ENCODE measurements at regions not wholly inside any gene's neighbourhood (a gene's known extent, or its start where the extent isn't known, plus 50 kb on each side); places are given as distances from the start of the nearest gene placed in this dataset.
"Not testable (repeated sequence)": the region's sequence is repeated elsewhere in the genome, so short reads cannot be mapped to it uniquely, and the experiment has no call there.

GRCh38 chr4:17436047-17436749, 75.7 kb downstream of the QDPR start:
- H3K4me3 Mint-ChIP-seq; H3K27ac Mint-ChIP-seq; H3K27me3 Mint-ChIP-seq; H3K36me3 Mint-ChIP-seq (ENCODE audit: low read depth); H3K4me1 Mint-ChIP-seq (ENCODE audit: low read depth); H3K9me3 Mint-ChIP-seq: not testable (repeated sequence)

DNA sequence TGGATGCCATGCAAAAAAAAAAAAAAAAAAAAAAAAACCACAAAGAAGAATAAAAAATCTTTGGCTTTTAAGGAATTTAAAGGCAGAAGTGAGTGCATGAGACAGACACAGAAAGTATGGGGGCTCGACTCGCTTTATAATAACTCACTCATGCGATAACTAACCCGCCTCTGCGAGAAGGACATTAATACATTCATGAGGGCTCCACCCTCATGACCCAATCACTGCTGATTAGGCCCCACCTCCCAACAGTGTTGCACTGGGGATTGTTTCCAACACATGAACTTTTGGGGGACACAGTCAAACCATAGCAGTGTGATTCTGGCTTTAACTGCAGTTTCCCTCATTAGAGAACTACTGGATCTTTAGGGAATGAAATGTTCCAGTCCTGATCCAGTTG, 78.1 kb downstream of the QDPR start:
- Mint-ChIP-seq H3K36me3 (ENCODE audit: low read depth) (no peaks in the 10 kb centered on the region), H3K27me3 (no peaks in the 10 kb centered on the region), H3K4me3 (no peak overlapping the region), H3K27ac (no peak overlapping the region), H3K4me1 (ENCODE audit: low read depth) (no peaks in the 10 kb centered on the region), H3K9me3 (peaks cover 3% of the 10 kb centered on the region)

GRCh38 chr4:17427991-17428390, 83.9 kb downstream of the QDPR start:
- no peak overlapping the region for H3K27ac Mint-ChIP-seq

DNA sequence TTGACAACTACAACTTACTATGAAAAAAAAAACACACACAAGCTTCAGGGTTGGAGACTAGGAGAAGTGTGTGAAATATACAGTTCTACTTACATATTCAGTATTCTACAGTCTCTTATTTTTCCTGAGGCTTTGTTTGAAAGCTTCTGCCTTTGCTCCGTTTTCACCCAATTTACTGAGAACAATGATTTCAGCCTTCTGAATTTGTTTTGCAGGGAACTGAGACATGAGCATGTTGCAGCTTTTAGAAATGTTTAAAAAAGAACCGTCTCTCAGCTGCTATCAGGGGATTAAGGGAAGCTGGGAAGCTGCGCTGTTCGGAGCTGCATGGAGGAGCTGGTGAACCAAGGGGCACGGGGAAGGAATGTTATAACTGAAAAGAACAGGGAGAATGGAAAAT, 85.7 kb downstream of the QDPR start:
- no peak overlapping the region for H3K27ac Mint-ChIP-seq
- no peaks in the 10 kb centered on the region for H3K9me3 Mint-ChIP-seq
- H3K27me3 Mint-ChIP-seq = peaks cover 3% of the 10 kb centered on the region
- no peak overlapping the region for H3K4me3 Mint-ChIP-seq
- no peaks in the 10 kb centered on the region for H3K4me1 Mint-ChIP-seq (ENCODE audit: low read depth)
- H3K36me3 Mint-ChIP-seq (ENCODE audit: low read depth) = no peaks in the 10 kb centered on the region

More at GRCh38 chr4:17427991-17428390, 83.9 kb downstream of the QDPR start:
- H3K9me3 Mint-ChIP-seq = no peaks in the 10 kb centered on the region
- peaks cover 3% of the 10 kb centered on the region for H3K27me3 Mint-ChIP-seq
- H3K4me1 Mint-ChIP-seq (ENCODE audit: low read depth) = no peaks in the 10 kb centered on the region
- H3K4me3 Mint-ChIP-seq = no peak overlapping the region
- no peaks in the 10 kb centered on the region for H3K36me3 Mint-ChIP-seq (ENCODE audit: low read depth)

DNA sequence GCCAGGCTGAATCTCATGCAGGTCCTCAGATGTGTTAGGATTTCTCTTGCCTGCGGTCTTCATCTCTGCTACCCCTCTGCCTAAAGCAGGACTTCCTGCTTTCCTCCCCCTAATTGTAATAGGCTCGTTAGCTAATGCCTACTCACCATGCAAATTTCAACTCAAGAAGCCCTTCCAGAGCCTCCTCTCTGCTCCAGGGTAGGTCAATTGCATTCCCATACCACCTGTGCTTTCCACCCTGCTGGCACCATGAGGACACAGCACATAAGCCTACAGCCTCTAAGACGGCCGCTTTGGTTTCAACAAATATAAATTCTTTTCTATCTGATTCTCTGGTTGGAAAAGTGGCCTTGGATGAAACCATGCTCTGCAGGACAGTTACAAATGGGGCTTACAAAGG, 93.9 kb downstream of the QDPR start:
- Mint-ChIP-seq H3K4me3 (no peak overlapping the region), H3K4me1 (ENCODE audit: low read depth) (no peaks in the 10 kb centered on the region), H3K27ac (no peak overlapping the region), H3K27me3 (peaks cover 11% of the 10 kb centered on the region), H3K36me3 (ENCODE audit: low read depth) (no peaks in the 10 kb centered on the region), H3K9me3 (peaks cover 15% of the 10 kb centered on the region)

- H3K4me1 Mint-ChIP-seq (ENCODE audit: low read depth) = no peaks in the 10 kb centered on the region
- peaks cover 11% of the 10 kb centered on the region for H3K27me3 Mint-ChIP-seq
- H3K4me3 Mint-ChIP-seq = no peak overlapping the region
- no peaks in the 10 kb centered on the region for H3K36me3 Mint-ChIP-seq (ENCODE audit: low read depth)
- no peak overlapping the region for H3K27ac Mint-ChIP-seq
- peaks cover 15% of the 10 kb centered on the region for H3K9me3 Mint-ChIP-seq
Observed at GRCh38 chr4:17414392-17414791, 97.5 kb downstream of the QDPR start.

GRCh38 chr4:17400686-17401085, 111.2 kb downstream of the QDPR start:
- H3K27me3 Mint-ChIP-seq = no peaks in the 10 kb centered on the region
- no peaks in the 10 kb centered on the region for H3K9me3 Mint-ChIP-seq

GRCh38 chr4:17398805-17399204, 113.1 kb downstream of the QDPR start:
- Mint-ChIP-seq H3K9me3 (no peaks in the 10 kb centered on the region), H3K4me1 (ENCODE audit: low read depth) (no peaks in the 10 kb centered on the region), H3K36me3 (ENCODE audit: low read depth) (no peaks in the 10 kb centered on the region), H3K27me3 (no peaks in the 10 kb centered on the region), H3K27ac (no peak overlapping the region), H3K4me3 (no peak overlapping the region)

More at GRCh38 chr4:17400686-17401085, 111.2 kb downstream of the QDPR start:
- Mint-ChIP-seq H3K4me1 (ENCODE audit: low read depth) (no peaks in the 10 kb centered on the region), H3K27ac (no peak overlapping the region), H3K4me3 (no peak overlapping the region), H3K36me3 (ENCODE audit: low read depth) (no peaks in the 10 kb centered on the region)

GRCh38 chr4:17398035-17398434, 113.9 kb downstream of the QDPR start:
- no peaks in the 10 kb centered on the region for H3K36me3 Mint-ChIP-seq (ENCODE audit: low read depth)
- H3K4me1 Mint-ChIP-seq (ENCODE audit: low read depth) = no peaks in the 10 kb centered on the region
- H3K27ac Mint-ChIP-seq = no peak overlapping the region
- H3K9me3 Mint-ChIP-seq = no peaks in the 10 kb centered on the region
- H3K4me3 Mint-ChIP-seq = no peak overlapping the region
- no peaks in the 10 kb centered on the region for H3K27me3 Mint-ChIP-seq

DNA sequence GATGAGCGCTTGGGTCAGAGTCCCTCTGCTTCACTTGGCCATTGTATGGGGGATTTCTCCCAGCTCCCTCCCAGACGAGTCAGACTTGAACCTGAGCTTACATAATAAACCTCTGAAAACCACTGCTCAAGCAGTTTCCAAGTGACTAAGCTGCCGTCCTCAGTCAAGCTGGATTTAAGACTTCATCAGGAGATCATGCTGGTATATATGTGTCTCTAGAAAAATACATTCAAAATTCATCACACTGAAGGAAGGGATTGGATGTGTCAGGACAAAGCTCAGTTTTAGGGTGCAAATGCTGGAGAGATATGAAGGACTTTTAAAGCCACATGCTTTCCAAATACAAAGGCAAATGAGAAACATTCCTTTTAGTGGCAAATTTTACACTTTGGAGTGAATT, 114.3 kb downstream of the QDPR start:
- no peaks in the 10 kb centered on the region for H3K27me3 Mint-ChIP-seq

DNA sequence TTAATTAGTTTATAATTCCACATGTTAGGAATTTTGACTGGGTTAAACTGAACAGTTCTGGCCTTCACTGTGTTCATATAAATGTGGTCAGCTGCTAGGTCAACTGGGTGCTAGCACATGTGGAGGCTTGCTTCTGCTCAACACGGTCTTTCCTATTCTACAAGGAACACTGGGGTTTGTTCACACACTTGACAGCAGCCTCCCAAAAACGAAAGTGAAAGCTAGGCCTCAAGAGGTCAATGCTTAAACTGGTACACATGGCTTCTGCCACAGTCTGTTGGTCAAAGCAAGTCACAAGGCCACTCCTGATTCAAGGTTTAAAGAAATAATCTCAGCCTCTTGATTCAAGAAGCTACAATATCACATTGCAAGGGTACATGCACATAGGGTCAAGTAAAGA, 126.5 kb downstream of the QDPR start:
- H3K27ac Mint-ChIP-seq = no peak overlapping the region
- peaks cover 4% of the 10 kb centered on the region for H3K9me3 Mint-ChIP-seq
- H3K36me3 Mint-ChIP-seq (ENCODE audit: low read depth) = no peaks in the 10 kb centered on the region
- peaks cover 3% of the 10 kb centered on the region for H3K27me3 Mint-ChIP-seq
- H3K4me3 Mint-ChIP-seq = no peak overlapping the region
- H3K4me1 Mint-ChIP-seq (ENCODE audit: low read depth) = peaks cover 15% of the 10 kb centered on the region

More for the DNA sequence above, 114.3 kb downstream of the QDPR start:
- no peaks in the 10 kb centered on the region for H3K4me1 Mint-ChIP-seq (ENCODE audit: low read depth)
- H3K27ac Mint-ChIP-seq = no peak overlapping the region
- no peaks in the 10 kb centered on the region for H3K36me3 Mint-ChIP-seq (ENCODE audit: low read depth)
- no peaks in the 10 kb centered on the region for H3K9me3 Mint-ChIP-seq
- no peak overlapping the region for H3K4me3 Mint-ChIP-seq

- no peaks in the 10 kb centered on the region for H3K9me3 Mint-ChIP-seq
- H3K27me3 Mint-ChIP-seq = no peaks in the 10 kb centered on the region
- no peak overlapping the region for H3K27ac Mint-ChIP-seq
- H3K4me3 Mint-ChIP-seq = no peak overlapping the region
- no peaks in the 10 kb centered on the region for H3K36me3 Mint-ChIP-seq (ENCODE audit: low read depth)
- peaks cover 11% of the 10 kb centered on the region for H3K4me1 Mint-ChIP-seq (ENCODE audit: low read depth)
Observed at GRCh38 chr4:17380347-17380746, 131.5 kb downstream of the QDPR start.

GRCh38 chr4:17376205-17376604, 135.7 kb downstream of the QDPR start:
- no peak overlapping the region for H3K4me3 Mint-ChIP-seq
- no peaks in the 10 kb centered on the region for H3K36me3 Mint-ChIP-seq (ENCODE audit: low read depth)
- H3K27ac Mint-ChIP-seq = no peak overlapping the region
- peaks cover 10% of the 10 kb centered on the region for H3K27me3 Mint-ChIP-seq
- H3K9me3 Mint-ChIP-seq = no peaks in the 10 kb centered on the region
- no peaks in the 10 kb centered on the region for H3K4me1 Mint-ChIP-seq (ENCODE audit: low read depth)

GRCh38 chr4:17373666-17374065, 138.2 kb downstream of the QDPR start:
- H3K27me3 Mint-ChIP-seq = peaks cover 10% of the 10 kb centered on the region
- no peaks in the 10 kb centered on the region for H3K9me3 Mint-ChIP-seq
- H3K4me1 Mint-ChIP-seq (ENCODE audit: low read depth) = no peaks in the 10 kb centered on the region
- no peak overlapping the region for H3K27ac Mint-ChIP-seq
- no peaks in the 10 kb centered on the region for H3K36me3 Mint-ChIP-seq (ENCODE audit: low read depth)
- H3K4me3 Mint-ChIP-seq = no peak overlapping the region

DNA sequence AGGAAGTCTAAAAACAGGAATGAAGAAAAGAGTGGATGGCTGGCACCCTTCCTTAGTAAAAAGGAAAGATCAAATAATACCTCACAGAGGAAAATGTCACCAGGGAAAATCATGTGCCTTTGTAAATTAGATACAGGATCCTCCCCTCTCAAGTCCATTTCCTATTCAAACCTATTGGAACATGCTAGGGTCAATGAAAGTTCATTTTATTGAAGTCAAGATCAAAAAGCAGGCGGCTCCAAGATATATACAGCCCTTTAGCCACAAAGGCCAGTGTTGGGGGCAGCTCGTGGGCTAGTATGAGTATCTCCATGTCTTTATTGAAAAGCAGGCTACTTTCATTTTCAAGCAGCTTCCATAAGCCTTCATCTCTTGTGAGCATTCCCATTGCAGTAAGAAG, 141.1 kb downstream of the QDPR start:
- Mint-ChIP-seq H3K4me3 (no peak overlapping the region), H3K4me1 (ENCODE audit: low read depth) (no peaks in the 10 kb centered on the region), H3K27me3 (peaks cover 13% of the 10 kb centered on the region), H3K9me3 (no peaks in the 10 kb centered on the region), H3K36me3 (ENCODE audit: low read depth) (no peaks in the 10 kb centered on the region), H3K27ac (no peak overlapping the region)

DNA sequence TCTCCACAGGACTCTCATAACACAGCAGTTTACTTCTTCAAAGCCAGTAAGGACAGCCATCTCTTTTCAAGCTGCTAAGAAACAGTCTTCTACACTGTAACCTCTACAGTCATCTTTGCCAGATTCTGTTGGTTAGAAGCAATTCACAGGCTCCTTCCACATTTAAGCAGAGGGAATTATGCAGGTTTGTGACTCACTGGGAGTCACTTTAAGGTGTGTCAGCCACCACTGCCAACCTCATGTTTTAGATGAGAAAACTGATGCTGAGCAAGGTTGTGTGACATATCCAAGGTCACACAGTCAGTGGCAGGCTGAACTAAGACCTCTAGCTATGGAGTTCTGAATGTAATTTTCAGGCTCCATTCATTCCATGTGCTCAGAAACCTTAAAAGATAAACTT, 143.5 kb downstream of the QDPR start:
- Mint-ChIP-seq H3K4me1 (ENCODE audit: low read depth) (no peaks in the 10 kb centered on the region), H3K36me3 (ENCODE audit: low read depth) (no peaks in the 10 kb centered on the region), H3K27me3 (peaks cover 8% of the 10 kb centered on the region), H3K27ac (no peak overlapping the region), H3K4me3 (no peak overlapping the region), H3K9me3 (no peaks in the 10 kb centered on the region)
